ENCODE measurements at regions not wholly inside any gene's neighbourhood (a gene's known extent, or its start where the extent isn't known, plus 50 kb on each side); places are given as distances from the start of the nearest gene placed in this dataset.

DNA sequence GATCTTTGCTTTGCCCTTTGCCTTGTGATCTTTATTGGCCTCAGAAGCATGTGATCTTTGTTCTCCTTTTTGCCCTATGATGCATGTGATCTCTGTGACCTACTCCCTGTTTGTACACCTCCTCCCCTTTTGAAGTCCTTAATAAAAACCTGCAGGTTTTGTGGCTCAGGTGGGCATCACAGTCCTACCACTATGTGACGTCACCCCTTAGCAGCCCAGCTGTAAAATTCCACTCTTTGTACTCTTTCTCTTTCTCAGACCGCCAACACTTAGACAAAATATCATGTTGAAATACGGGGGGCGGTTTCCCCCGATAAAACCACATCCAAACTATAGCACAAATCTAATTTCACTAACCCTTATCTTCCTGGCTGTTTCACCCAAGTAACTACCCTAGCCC lies 76.7 kb upstream of the RAPGEF4 start:
- TF ChIP-seq, protein P1, sequence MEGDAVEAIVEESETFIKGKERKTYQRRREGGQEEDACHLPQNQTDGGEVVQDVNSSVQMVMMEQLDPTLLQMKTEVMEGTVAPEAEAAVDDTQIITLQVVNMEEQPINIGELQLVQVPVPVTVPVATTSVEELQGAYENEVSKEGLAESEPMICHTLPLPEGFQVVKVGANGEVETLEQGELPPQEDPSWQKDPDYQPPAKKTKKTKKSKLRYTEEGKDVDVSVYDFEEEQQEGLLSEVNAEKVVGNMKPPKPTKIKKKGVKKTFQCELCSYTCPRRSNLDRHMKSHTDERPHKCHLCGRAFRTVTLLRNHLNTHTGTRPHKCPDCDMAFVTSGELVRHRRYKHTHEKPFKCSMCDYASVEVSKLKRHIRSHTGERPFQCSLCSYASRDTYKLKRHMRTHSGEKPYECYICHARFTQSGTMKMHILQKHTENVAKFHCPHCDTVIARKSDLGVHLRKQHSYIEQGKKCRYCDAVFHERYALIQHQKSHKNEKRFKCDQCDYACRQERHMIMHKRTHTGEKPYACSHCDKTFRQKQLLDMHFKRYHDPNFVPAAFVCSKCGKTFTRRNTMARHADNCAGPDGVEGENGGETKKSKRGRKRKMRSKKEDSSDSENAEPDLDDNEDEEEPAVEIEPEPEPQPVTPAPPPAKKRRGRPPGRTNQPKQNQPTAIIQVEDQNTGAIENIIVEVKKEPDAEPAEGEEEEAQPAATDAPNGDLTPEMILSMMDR (IDR thresholded peaks at IDR 0.05), result no peak
- H3K4me3 ChIP-seq, result no peak overlapping the region
- H3K4me1 ChIP-seq, result no peaks in the 10 kb centered on the region
- no peaks in the 10 kb centered on the region for H3K27me3 ChIP-seq
- peaks cover 0 to 7% of the 10 kb centered on the region in 2 donors for H3K9me3 ChIP-seq
- intact Hi-C loops (cut with DNase I), result no loop called here
- H3K36me3 ChIP-seq, result no peaks in the 10 kb centered on the region
- H3K27ac ChIP-seq, result no peak overlapping the region
- DNase-seq (ENCODE audit: low spot score in 2 of 2), result no peak

DNA sequence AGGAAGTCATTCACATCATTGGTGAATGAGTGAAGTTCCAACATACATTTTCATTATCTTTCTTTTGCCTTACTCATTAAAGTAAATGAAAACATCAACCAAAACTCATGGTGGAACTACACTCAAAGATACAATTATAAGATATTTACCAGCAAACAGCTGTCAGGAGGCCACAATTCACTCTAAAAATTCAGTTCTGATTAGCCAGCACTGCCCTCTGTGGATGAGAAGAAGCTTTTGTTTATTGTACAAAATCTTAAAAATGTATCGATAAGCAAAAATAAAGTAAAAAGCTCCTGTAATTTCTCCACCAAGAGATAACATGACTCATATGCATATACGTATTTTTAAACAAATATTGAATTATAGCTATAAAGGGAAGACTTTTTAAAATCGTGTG lies 73.5 kb upstream of the RAPGEF4 start:
- intact Hi-C loops (cut with DNase I), result no loop called here
- H3K4me3 ChIP-seq, result no peak overlapping the region
- H3K9me3 ChIP-seq, result peaks cover 0 to 7% of the 10 kb centered on the region in 2 donors
- H3K36me3 ChIP-seq, result no peaks in the 10 kb centered on the region
- no peaks in the 10 kb centered on the region for H3K27me3 ChIP-seq
- H3K27ac ChIP-seq, result no peak overlapping the region
- no peaks in the 10 kb centered on the region for H3K4me1 ChIP-seq
- TF ChIP-seq, protein P1 (IDR thresholded peaks at IDR 0.05), result no peak
- DNase-seq (ENCODE audit: low spot score in 2 of 2), result no peak

DNA sequence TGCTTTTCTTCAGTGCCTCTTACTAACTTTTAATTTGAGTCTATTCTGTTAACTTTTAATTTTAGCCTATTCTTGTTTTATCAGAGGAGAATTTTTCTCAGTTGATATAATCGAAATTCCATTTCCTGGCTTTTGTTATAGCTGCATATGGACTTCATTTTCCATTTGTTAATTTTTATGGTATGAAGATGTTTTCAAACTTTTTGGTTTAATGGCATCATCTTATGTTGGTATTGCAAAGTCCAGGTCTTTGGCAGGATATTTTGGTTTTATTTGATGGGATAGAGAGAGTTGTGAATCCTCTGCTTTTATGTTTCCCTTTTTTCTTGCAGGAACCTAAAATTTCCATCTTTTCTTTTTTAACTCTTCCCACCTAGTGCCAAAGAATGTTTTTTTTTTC lies 70.9 kb upstream of the RAPGEF4 start:
- no peaks in the 10 kb centered on the region for H3K9me3 ChIP-seq
- H3K4me1 ChIP-seq, result no peaks in the 10 kb centered on the region
- no peak for DNase-seq (ENCODE audit: low spot score in 2 of 2)
- intact Hi-C loops (cut with DNase I), result no loop called here
- no peaks in the 10 kb centered on the region for H3K27me3 ChIP-seq
- no peaks in the 10 kb centered on the region for H3K36me3 ChIP-seq
- H3K4me3 ChIP-seq, result no peak overlapping the region
- H3K27ac ChIP-seq, result no peak overlapping the region
- TF ChIP-seq, protein P1 (IDR thresholded peaks at IDR 0.05), result no peak

DNA sequence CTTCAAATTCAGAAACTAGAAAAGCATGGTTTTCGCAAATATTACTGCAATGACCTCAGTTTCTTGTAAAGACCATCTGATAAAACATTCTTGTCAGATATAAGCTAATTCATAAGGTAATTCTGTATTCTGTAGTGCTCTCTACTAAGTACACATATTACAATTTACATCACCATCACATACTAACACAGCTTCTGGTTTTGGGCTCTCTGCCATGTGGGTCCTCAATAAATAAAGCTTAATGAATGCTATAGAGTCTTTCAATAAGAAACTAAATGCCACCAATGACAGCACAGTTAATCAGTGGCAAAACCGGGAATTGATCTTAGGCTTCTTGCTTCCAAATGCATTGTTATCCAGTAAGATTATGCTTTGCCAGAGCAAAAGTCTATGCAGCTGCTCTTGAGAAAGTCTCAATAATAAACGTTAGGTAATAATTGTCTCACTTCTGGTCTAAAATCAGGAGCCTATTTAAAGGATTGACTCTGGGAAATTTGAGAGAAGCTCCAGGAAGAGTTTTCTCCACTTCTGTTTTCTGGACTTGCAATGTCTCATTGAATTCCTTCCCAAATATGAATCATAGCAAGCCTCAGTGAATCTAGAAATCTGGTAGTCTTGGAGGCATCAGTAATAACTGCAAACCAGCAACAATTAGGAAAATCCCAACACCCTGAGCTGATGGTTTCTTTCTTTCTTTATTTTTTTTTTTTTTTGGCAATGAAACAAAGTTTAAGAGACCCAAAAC lies 67.9 kb upstream of the RAPGEF4 start:
- no peak for DNase-seq (ENCODE audit: low spot score in 2 of 2)
- intact Hi-C loops (cut with DNase I), result no loop called here
- Histone ChIP-seq H3K27ac (no peak overlapping the region), H3K36me3 (no peaks in the 10 kb centered on the region), H3K4me1 (no peaks in the 10 kb centered on the region), H3K9me3 (no peaks in the 10 kb centered on the region), H3K27me3 (no peaks in the 10 kb centered on the region), H3K4me3 (no peak overlapping the region)
- TF ChIP-seq, protein P1 (IDR thresholded peaks at IDR 0.05), result no peak

DNA sequence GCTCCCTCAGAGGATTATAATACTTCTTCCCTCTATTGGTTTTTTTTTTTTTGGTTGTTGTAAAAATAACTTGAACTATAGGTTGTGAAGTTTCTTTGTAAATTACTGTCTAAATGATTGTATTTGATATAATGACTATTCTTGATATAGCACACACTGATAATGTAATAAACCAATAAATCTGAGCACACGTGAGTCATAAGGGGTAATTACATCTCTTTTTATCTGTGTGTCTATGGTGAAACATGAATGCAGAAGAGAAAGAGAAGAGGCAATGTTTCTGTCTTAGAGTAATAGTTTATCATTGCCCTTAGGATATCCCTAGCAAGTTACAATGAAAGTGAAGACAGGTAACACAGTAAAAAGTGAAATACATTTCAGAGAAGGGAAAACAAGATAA lies 64.1 kb upstream of the RAPGEF4 start:
- TF ChIP-seq, protein P1 (IDR thresholded peaks at IDR 0.05), result no peak
- DNase-seq (ENCODE audit: low spot score in 2 of 2), result no peak
- H3K4me1 ChIP-seq, result no peaks in the 10 kb centered on the region
- intact Hi-C loops (cut with DNase I), result no loop called here
- no peak overlapping the region for H3K27ac ChIP-seq
- no peak overlapping the region for H3K4me3 ChIP-seq
- H3K27me3 ChIP-seq, result no peaks in the 10 kb centered on the region
- no peaks in the 10 kb centered on the region for H3K9me3 ChIP-seq
- no peaks in the 10 kb centered on the region for H3K36me3 ChIP-seq

DNA sequence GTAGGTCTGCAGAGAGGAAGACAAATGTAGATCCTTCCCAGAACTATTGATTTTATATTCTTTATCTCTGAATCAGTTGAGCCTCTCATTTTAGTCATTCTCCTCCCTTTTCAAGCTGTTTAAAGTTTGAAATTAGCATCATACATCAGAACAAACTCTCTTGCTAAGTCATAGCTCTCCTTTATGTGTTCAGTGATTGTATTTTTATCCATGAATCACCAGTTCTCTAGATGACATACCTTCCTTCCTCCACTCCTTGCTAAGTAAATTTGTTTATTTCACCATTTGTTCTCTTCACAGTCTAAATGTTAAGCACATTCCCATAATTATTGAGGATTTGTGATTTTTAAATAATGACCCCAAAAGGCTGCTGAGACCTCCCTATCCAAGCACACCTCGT lies 63.5 kb upstream of the RAPGEF4 start:
- Histone ChIP-seq H3K9me3 (no peaks in the 10 kb centered on the region), H3K36me3 (no peaks in the 10 kb centered on the region), H3K27me3 (no peaks in the 10 kb centered on the region), H3K4me3 (no peak overlapping the region), H3K4me1 (no peaks in the 10 kb centered on the region), H3K27ac (no peak overlapping the region)
- TF ChIP-seq, protein P1 (IDR thresholded peaks at IDR 0.05), result no peak
- DNase-seq (ENCODE audit: low spot score in 2 of 2), result no peak
- intact Hi-C loops (cut with DNase I), result no loop called here

All from ascending aorta (tissue), 2 donors.